ENCODE measurements at regions not wholly inside any gene's neighbourhood (a gene's known extent, or its start where the extent isn't known, plus 50 kb on each side); places are given as distances from the start of the nearest gene placed in this dataset.

GRCh38 chr15:62797171-62797570, 245.4 kb upstream of the TPM1 start:
- no peak for TF ChIP-seq CREB1 (IDR thresholded peaks at IDR 0.05; ENCODE audit: low read depth)
- no peak for TF ChIP-seq TEAD4 (IDR thresholded peaks at IDR 0.05)
- no peak for TF ChIP-seq ZBTB7A (IDR thresholded peaks at IDR 0.05; ENCODE audit: low read depth)
- TF ChIP-seq TCF12 (IDR thresholded peaks at IDR 0.05; ENCODE audit: low read depth) = no peak
- no peak for TF ChIP-seq FOXM1 (IDR thresholded peaks at IDR 0.05; ENCODE audit: borderline replicate concordance, low read depth)
- no peak for TF ChIP-seq CEBPB (IDR thresholded peaks at IDR 0.05)
- TF ChIP-seq RAD21 (IDR thresholded peaks at IDR 0.05; ENCODE audit: low read depth) = no peak
- TF ChIP-seq EGR1 (IDR thresholded peaks at IDR 0.05) = no peak
- TF ChIP-seq EP300 (IDR thresholded peaks at IDR 0.05; ENCODE audit: borderline replicate concordance) = no peak
- no peak for TF ChIP-seq TAF1 (IDR thresholded peaks at IDR 0.05; ENCODE audit: low read depth)
- TF ChIP-seq NFIC (IDR thresholded peaks at IDR 0.05) = no peak
- TF ChIP-seq YY1 (IDR thresholded peaks at IDR 0.05; ENCODE audit: low read depth) = no peak
- TF ChIP-seq, protein P1, sequence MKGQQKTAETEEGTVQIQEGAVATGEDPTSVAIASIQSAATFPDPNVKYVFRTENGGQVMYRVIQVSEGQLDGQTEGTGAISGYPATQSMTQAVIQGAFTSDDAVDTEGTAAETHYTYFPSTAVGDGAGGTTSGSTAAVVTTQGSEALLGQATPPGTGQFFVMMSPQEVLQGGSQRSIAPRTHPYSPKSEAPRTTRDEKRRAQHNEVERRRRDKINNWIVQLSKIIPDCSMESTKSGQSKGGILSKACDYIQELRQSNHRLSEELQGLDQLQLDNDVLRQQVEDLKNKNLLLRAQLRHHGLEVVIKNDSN (IDR thresholded peaks at IDR 0.05) = no peak
- no peak for TF ChIP-seq REST (IDR thresholded peaks at IDR 0.05; ENCODE audit: low read depth)
- TF ChIP-seq MAX (IDR thresholded peaks at IDR 0.05) = no peak

DNA sequence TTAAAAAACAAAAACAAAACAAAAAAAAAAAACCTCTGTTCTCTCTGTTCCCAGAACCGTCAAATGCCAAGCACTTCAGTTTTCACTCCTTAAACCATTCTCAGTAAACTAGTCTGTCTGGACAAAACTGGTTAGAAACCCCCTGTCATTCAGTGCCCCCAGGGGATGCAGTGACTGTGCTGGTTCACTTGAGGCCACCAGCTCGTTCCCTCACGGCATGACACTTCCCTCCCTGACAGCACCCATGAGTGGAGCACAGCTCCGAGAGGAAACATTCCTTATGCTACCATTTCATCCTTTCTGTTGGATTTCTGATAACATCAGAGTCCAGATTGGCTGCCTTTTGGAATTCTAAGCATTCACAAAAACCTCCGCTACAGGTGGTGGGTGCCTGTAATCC, 244.0 kb upstream of the TPM1 start:
- TF ChIP-seq NFIC (IDR thresholded peaks at IDR 0.05) = no peak
- TF ChIP-seq YY1 (IDR thresholded peaks at IDR 0.05; ENCODE audit: low read depth) = no peak
- no peak for TF ChIP-seq REST (IDR thresholded peaks at IDR 0.05; ENCODE audit: low read depth)
- TF ChIP-seq EGR1 (IDR thresholded peaks at IDR 0.05) = no peak
- no peak for TF ChIP-seq FOXM1 (IDR thresholded peaks at IDR 0.05; ENCODE audit: borderline replicate concordance, low read depth)
- no peak for TF ChIP-seq TAF1 (IDR thresholded peaks at IDR 0.05; ENCODE audit: low read depth)

- TF ChIP-seq, protein P1 (IDR thresholded peaks at IDR 0.05) = no peak
- no peak for TF ChIP-seq TEAD4 (IDR thresholded peaks at IDR 0.05)
- no peak for TF ChIP-seq ZBTB7A (IDR thresholded peaks at IDR 0.05; ENCODE audit: low read depth)
- no peak for TF ChIP-seq TAF1 (IDR thresholded peaks at IDR 0.05; ENCODE audit: low read depth)
- TF ChIP-seq REST (IDR thresholded peaks at IDR 0.05; ENCODE audit: low read depth) = no peak
- TF ChIP-seq RAD21 (IDR thresholded peaks at IDR 0.05; ENCODE audit: low read depth) = no peak
- TF ChIP-seq TCF12 (IDR thresholded peaks at IDR 0.05; ENCODE audit: low read depth) = no peak
- TF ChIP-seq MAX (IDR thresholded peaks at IDR 0.05) = no peak
- TF ChIP-seq CEBPB (IDR thresholded peaks at IDR 0.05) = no peak
- TF ChIP-seq NFIC (IDR thresholded peaks at IDR 0.05) = no peak
- no peak for TF ChIP-seq CREB1 (IDR thresholded peaks at IDR 0.05; ENCODE audit: low read depth)
- no peak for TF ChIP-seq EGR1 (IDR thresholded peaks at IDR 0.05)
- TF ChIP-seq EP300 (IDR thresholded peaks at IDR 0.05; ENCODE audit: borderline replicate concordance) = no peak
- TF ChIP-seq FOXM1 (IDR thresholded peaks at IDR 0.05; ENCODE audit: borderline replicate concordance, low read depth) = no peak
- no peak for TF ChIP-seq YY1 (IDR thresholded peaks at IDR 0.05; ENCODE audit: low read depth)
Observed at GRCh38 chr15:62799037-62799436, 243.5 kb upstream of the TPM1 start.

GRCh38 chr15:62799919-62800318, 242.6 kb upstream of the TPM1 start:
- TF ChIP-seq FOXM1 (IDR thresholded peaks at IDR 0.05; ENCODE audit: borderline replicate concordance, low read depth) (no peak), EGR1 (IDR thresholded peaks at IDR 0.05) (no peak), REST (IDR thresholded peaks at IDR 0.05; ENCODE audit: low read depth) (no peak), CEBPB (IDR thresholded peaks at IDR 0.05) (no peak), CREB1 (IDR thresholded peaks at IDR 0.05; ENCODE audit: low read depth) (no peak), ZBTB7A (IDR thresholded peaks at IDR 0.05; ENCODE audit: low read depth) (no peak)
